OCI-LY1 (cell line): ENCODE measurements at regions not wholly inside any gene's neighbourhood (a gene's known extent, or its start where the extent isn't known, plus 50 kb on each side); places are given as distances from the start of the nearest gene placed in this dataset.
A peak's percentile ranks its signal among the peaks of the same experiment; 100 is the strongest.

Experiments
- H2AFZ ChIP-seq: fragments of 200-600 bp; sonication (generic), shearing (Covaris generic); 2 replicates; pipeline ENCODE4 v1.6.0; 2014; ENCODE audit warnings: antibody characterized with exemption, mild to moderate bottlenecking, low read length
- H3F3A ChIP-seq: fragments of 200-600 bp; sonication (generic), shearing (Covaris generic); 2 replicates; pipeline ENCODE4 v1.6.0; 2014; ENCODE audit warnings: mild to moderate bottlenecking, antibody characterized with exemption, low read length, moderate library complexity; ENCODE audit not compliant: insufficient read depth
- H3K27ac ChIP-seq: fragments of 200-600 bp; sonication (generic); 2 replicates; pipeline ENCODE4 v1.5.1; 2014; ENCODE audit warnings: low read length, mixed run types, mild to moderate bottlenecking, low read depth; ENCODE audit not compliant: poor library complexity, severe bottlenecking
- H3K27me3 ChIP-seq: fragments of 200-600 bp; sonication (generic); 2 replicates; pipeline ENCODE4 v1.6.0; 2014; ENCODE audit warnings: antibody characterized with exemption, mild to moderate bottlenecking, low read length, moderate library complexity; ENCODE audit not compliant: insufficient read depth
- H3K36me3 ChIP-seq: fragments of 200-600 bp; sonication (generic); 2 replicates; pipeline ENCODE4 v1.6.1; 2014; ENCODE audit warnings: mild to moderate bottlenecking, antibody characterized with exemption, low read length, moderate library complexity, mixed read lengths; ENCODE audit not compliant: insufficient read depth
- H3K4me1 ChIP-seq: fragments of 200-600 bp; sonication (generic); 2 replicates; pipeline ENCODE4 v1.5.1; 2014; ENCODE audit warnings: mild to moderate bottlenecking, low read length, moderate library complexity; ENCODE audit not compliant: insufficient read depth, severe bottlenecking
- H3K4me2 ChIP-seq: fragments of 200-600 bp; sonication (generic), shearing (Covaris generic); 2 replicates; pipeline ENCODE4 v1.6.1; 2014; ENCODE audit warnings: low read length
- H3K4me3 ChIP-seq: fragments of 200-600 bp; sonication (generic); 2 replicates; pipeline ENCODE4 v1.5.1; 2014; ENCODE audit warnings: low read length, low read depth, mild to moderate bottlenecking, mixed read lengths; ENCODE audit not compliant: poor library complexity, severe bottlenecking
- H3K79me2 ChIP-seq: fragments of 200-600 bp; shearing (Covaris generic); 2 replicates; pipeline ENCODE4 v1.6.1; 2016; ENCODE audit warnings: mixed run types, low read length, mixed read lengths; ENCODE audit not compliant: insufficient read depth
- H3K9ac ChIP-seq: fragments of 200-600 bp; sonication (generic), shearing (Covaris generic); 2 replicates; pipeline ENCODE4 v1.6.1; 2014; ENCODE audit warnings: mild to moderate bottlenecking, low read length, mixed read lengths
- H3K9me2 ChIP-seq: fragments of 200-600 bp; sonication (generic), shearing (Covaris generic); 2 replicates; pipeline ENCODE4 v1.6.1; 2014; ENCODE audit warnings: low read depth, mild to moderate bottlenecking, low read length, mixed read lengths
- H3K9me3 ChIP-seq: fragments of 200-600 bp; shearing (Covaris generic); 2 replicates; pipeline ENCODE4 v1.6.1; 2014; ENCODE audit warnings: low read length, mixed read lengths
- H4K20me1 ChIP-seq: fragments of 200-600 bp; sonication (generic), shearing (Covaris generic); 2 replicates; pipeline ENCODE4 v1.6.0; 2016; ENCODE audit warnings: mild to moderate bottlenecking, low read length; ENCODE audit not compliant: insufficient read depth
- EZH2 ChIP-seq: fragments of 200-600 bp; sonication (generic), shearing (Covaris generic); IDR thresholded peaks from 2 replicates; pipeline ENCODE4 v1.8.0; 2017; ENCODE audit warnings: borderline replicate concordance, mixed run types, mild to moderate bottlenecking, antibody characterized with exemption, low read length, moderate library complexity, mixed read lengths
- TF ChIP-seq, protein P1 (sequence below): fragments of 200-600 bp; sonication (generic), shearing (Covaris generic); IDR thresholded peaks from 2 replicates; pipeline ENCODE4 v1.5.1; 2017; ENCODE audit warnings: mild to moderate bottlenecking, antibody characterized with exemption, low read length, moderate library complexity, mixed read lengths

DNA sequence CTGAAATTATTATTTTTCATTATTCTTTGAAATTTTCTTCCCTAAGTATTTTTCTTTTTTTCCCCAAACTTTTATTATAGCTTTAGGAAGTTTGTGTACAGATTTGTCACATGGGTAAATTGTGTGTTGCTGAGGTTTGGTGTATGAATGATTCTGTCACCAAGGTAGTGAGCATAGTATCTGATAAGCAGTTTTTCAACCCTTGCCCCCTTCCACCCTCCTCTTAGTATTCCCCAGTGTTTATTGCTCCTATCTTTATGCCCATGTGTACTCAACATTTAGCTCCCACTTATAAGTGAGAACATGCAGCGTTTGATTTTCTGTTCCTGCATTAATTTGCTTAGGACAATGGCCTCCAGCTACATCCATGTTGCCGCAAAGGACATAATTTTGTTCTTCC is 103.9 kb upstream of the MAGEB2 start:
- no peaks in the 10 kb centered on the region for H3K4me1 ChIP-seq
- no peak overlapping the region for H3K9ac ChIP-seq
- no peak overlapping the region for H3K4me2 ChIP-seq
- no peak overlapping the region for H3K27ac ChIP-seq
- no peak overlapping the region for H3K4me3 ChIP-seq
- H3K27me3 ChIP-seq, result no peaks in the 10 kb centered on the region
- no peak for TF ChIP-seq EZH2
- TF ChIP-seq, protein P1, sequence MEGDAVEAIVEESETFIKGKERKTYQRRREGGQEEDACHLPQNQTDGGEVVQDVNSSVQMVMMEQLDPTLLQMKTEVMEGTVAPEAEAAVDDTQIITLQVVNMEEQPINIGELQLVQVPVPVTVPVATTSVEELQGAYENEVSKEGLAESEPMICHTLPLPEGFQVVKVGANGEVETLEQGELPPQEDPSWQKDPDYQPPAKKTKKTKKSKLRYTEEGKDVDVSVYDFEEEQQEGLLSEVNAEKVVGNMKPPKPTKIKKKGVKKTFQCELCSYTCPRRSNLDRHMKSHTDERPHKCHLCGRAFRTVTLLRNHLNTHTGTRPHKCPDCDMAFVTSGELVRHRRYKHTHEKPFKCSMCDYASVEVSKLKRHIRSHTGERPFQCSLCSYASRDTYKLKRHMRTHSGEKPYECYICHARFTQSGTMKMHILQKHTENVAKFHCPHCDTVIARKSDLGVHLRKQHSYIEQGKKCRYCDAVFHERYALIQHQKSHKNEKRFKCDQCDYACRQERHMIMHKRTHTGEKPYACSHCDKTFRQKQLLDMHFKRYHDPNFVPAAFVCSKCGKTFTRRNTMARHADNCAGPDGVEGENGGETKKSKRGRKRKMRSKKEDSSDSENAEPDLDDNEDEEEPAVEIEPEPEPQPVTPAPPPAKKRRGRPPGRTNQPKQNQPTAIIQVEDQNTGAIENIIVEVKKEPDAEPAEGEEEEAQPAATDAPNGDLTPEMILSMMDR, result no peak
- H3K36me3 ChIP-seq, result no peaks in the 10 kb centered on the region
- H3K9me3 ChIP-seq, result no peaks in the 10 kb centered on the region
- H2AFZ ChIP-seq, result no peak overlapping the region
- H4K20me1 ChIP-seq, result no peaks in the 10 kb centered on the region
- H3F3A ChIP-seq, result no peaks in the 10 kb centered on the region
- H3K9me2 ChIP-seq, result no peaks in the 10 kb centered on the region
- no peaks in the 10 kb centered on the region for H3K79me2 ChIP-seq

GRCh38 chrX:30141966-30142365 is 73.4 kb upstream of the MAGEB2 start:
- no peaks in the 10 kb centered on the region for H3F3A ChIP-seq
- H4K20me1 ChIP-seq, result no peaks in the 10 kb centered on the region
- no peak overlapping the region for H3K4me2 ChIP-seq
- no peaks in the 10 kb centered on the region for H3K27me3 ChIP-seq
- no peak for TF ChIP-seq EZH2
- TF ChIP-seq, protein P1, result peak; percentile 32; the same call in 1 of the 2 replicates
- no peak overlapping the region for H3K4me3 ChIP-seq
- no peaks in the 10 kb centered on the region for H3K9me3 ChIP-seq
- no peaks in the 10 kb centered on the region for H3K79me2 ChIP-seq
- H2AFZ ChIP-seq, result no peak overlapping the region
- H3K9ac ChIP-seq, result no peak overlapping the region
- no peaks in the 10 kb centered on the region for H3K36me3 ChIP-seq
- H3K9me2 ChIP-seq, result no peaks in the 10 kb centered on the region
- H3K4me1 ChIP-seq, result no peaks in the 10 kb centered on the region
- no peak overlapping the region for H3K27ac ChIP-seq

- TF ChIP-seq, protein P1, result no peak
- TF ChIP-seq EZH2, result no peak
- Histone ChIP-seq H3K4me3 (no peak overlapping the region), H3K79me2 (no peaks in the 10 kb centered on the region), H4K20me1 (no peaks in the 10 kb centered on the region), H3K27ac (no peak overlapping the region), H3K4me1 (no peaks in the 10 kb centered on the region), H3K9me2 (no peaks in the 10 kb centered on the region), H3F3A (no peaks in the 10 kb centered on the region), H2AFZ (no peak overlapping the region), H3K27me3 (no peaks in the 10 kb centered on the region), H3K36me3 (no peaks in the 10 kb centered on the region), H3K9ac (no peak overlapping the region), H3K9me3 (no peaks in the 10 kb centered on the region), H3K4me2 (no peak overlapping the region)
Observed at GRCh38 chrX:30144221-30144620, 71.1 kb upstream of the MAGEB2 start.
